ENCODE measurements at regions not wholly inside any gene's neighbourhood (a gene's known extent, or its start where the extent isn't known, plus 50 kb on each side); places are given as distances from the start of the nearest gene placed in this dataset.

GRCh38 chr1:55612988-55613387, 397.8 kb upstream of the USP24 start:
- TF ChIP-seq, protein P1, sequence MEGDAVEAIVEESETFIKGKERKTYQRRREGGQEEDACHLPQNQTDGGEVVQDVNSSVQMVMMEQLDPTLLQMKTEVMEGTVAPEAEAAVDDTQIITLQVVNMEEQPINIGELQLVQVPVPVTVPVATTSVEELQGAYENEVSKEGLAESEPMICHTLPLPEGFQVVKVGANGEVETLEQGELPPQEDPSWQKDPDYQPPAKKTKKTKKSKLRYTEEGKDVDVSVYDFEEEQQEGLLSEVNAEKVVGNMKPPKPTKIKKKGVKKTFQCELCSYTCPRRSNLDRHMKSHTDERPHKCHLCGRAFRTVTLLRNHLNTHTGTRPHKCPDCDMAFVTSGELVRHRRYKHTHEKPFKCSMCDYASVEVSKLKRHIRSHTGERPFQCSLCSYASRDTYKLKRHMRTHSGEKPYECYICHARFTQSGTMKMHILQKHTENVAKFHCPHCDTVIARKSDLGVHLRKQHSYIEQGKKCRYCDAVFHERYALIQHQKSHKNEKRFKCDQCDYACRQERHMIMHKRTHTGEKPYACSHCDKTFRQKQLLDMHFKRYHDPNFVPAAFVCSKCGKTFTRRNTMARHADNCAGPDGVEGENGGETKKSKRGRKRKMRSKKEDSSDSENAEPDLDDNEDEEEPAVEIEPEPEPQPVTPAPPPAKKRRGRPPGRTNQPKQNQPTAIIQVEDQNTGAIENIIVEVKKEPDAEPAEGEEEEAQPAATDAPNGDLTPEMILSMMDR (conservative IDR thresholded peaks at IDR 0.05; ENCODE audit: low read depth, low read length) = no peak
- TF ChIP-seq EZH2 (IDR thresholded peaks at IDR 0.05; ENCODE audit: low read length, unreplicated experiment) = no peak
